SU-DHL-6 (cell line): ENCODE measurements at regions not wholly inside any gene's neighbourhood (a gene's known extent, or its start where the extent isn't known, plus 50 kb on each side); places are given as distances from the start of the nearest gene placed in this dataset.

Experiments used
- H2AFZ ChIP-seq: fragments of 200-600 bp; sonication (generic); 2 replicates; pipeline ENCODE4 v1.6.1; 2014; ENCODE audit warnings: low read depth, mild to moderate bottlenecking, moderate library complexity, mixed read lengths, antibody characterized with exemption, low read length; ENCODE audit not compliant: severe bottlenecking
- H3F3A ChIP-seq: fragments of 200-600 bp; shearing (Covaris generic); 2 replicates; pipeline ENCODE4 v1.6.0; 2016; ENCODE audit warnings: antibody characterized with exemption, mild to moderate bottlenecking; ENCODE audit not compliant: insufficient read depth
- H3K27ac ChIP-seq: fragments of 200-600 bp; sonication (generic); 2 replicates; pipeline ENCODE4 v1.5.1; 2016; ENCODE audit warnings: low read depth, mild to moderate bottlenecking, low read length, moderate library complexity, mixed read lengths
- H3K27me3 ChIP-seq: fragments of 200-600 bp; sonication (generic), shearing (Covaris generic); 2 replicates; pipeline ENCODE4 v1.6.0; 2014; ENCODE audit warnings: mild to moderate bottlenecking, low read length
- H3K36me3 ChIP-seq: fragments of 200-600 bp; sonication (generic); 2 replicates; pipeline ENCODE4 v1.6.1; 2014; ENCODE audit warnings: mild to moderate bottlenecking, low read length, mixed read lengths
- H3K4me2 ChIP-seq: fragments of 300-600, 200-600 bp; shearing (Covaris generic), sonication (generic); 2 replicates; pipeline ENCODE4 v1.6.0; 2014; ENCODE audit warnings: low read length, low read depth, mild to moderate bottlenecking; ENCODE audit not compliant: poor library complexity, severe bottlenecking
- H3K4me3 ChIP-seq: fragments of 200-600 bp; sonication (generic); 2 replicates; pipeline ENCODE4 v1.5.1; 2014; ENCODE audit warnings: antibody characterized with exemption, low read length, mild to moderate bottlenecking, mixed read lengths; ENCODE audit not compliant: insufficient read depth, poor library complexity, severe bottlenecking
- H3K79me2 ChIP-seq: fragments of 200-600 bp; sonication (generic); 2 replicates; pipeline ENCODE4 v1.6.1; 2014; ENCODE audit warnings: mild to moderate bottlenecking, low read length, moderate library complexity; ENCODE audit not compliant: insufficient read depth
- H3K9ac ChIP-seq: fragments of 200-600 bp; sonication (generic); 2 replicates; pipeline ENCODE4 v1.7.0; 2014; ENCODE audit warnings: mild to moderate bottlenecking, low read length
- H3K9me2 ChIP-seq: fragments of 200-600 bp; sonication (generic); replicated peaks from 2 replicates; pipeline ENCODE4 v1.6.1; 2014; ENCODE audit warnings: low read length; ENCODE audit not compliant: insufficient read depth
- H3K9me3 ChIP-seq: fragments of 200-600 bp; sonication (generic); 2 replicates; pipeline ENCODE4 v1.6.1; 2014; ENCODE audit warnings: low read length, mixed read lengths; ENCODE audit not compliant: insufficient read depth
- H4K20me1 ChIP-seq: fragments of 200-600 bp; sonication (generic); 2 replicates; pipeline ENCODE4 v1.6.1; 2014; ENCODE audit warnings: low read depth, mild to moderate bottlenecking, antibody characterized with exemption, low read length, moderate library complexity, mixed read lengths
- EZH2phosphoT487 ChIP-seq: fragments of 200-600 bp; sonication (generic), shearing (Covaris generic); conservative IDR thresholded peaks from 2 replicates; pipeline ENCODE4 v1.6.1; 2018; ENCODE audit warnings: mild to moderate bottlenecking, antibody characterized with exemption, low read length, moderate library complexity, mixed read lengths
- TF ChIP-seq, protein P1 (sequence below): fragments of 200-600 bp; sonication (generic); IDR thresholded peaks from one replicate; pipeline ENCODE4 v1.5.1; 2017; ENCODE audit warnings: antibody characterized with exemption, mild to moderate bottlenecking, low read length, moderate library complexity; ENCODE audit not compliant: insufficient read depth, poor library complexity, severe bottlenecking

- Histone ChIP-seq H3F3A (no peaks in the 10 kb centered on the region), H2AFZ (no peak overlapping the region), H3K4me3 (no peak overlapping the region), H3K27me3 (no peaks in the 10 kb centered on the region), H3K9me2 (no peaks in the 10 kb centered on the region), H3K9me3 (no peaks in the 10 kb centered on the region), H3K9ac (no peak overlapping the region), H3K27ac (no peak overlapping the region), H3K79me2 (no peaks in the 10 kb centered on the region), H4K20me1 (no peaks in the 10 kb centered on the region), H3K4me2 (no peak overlapping the region), H3K36me3 (no peaks in the 10 kb centered on the region)
- TF ChIP-seq, protein P1, sequence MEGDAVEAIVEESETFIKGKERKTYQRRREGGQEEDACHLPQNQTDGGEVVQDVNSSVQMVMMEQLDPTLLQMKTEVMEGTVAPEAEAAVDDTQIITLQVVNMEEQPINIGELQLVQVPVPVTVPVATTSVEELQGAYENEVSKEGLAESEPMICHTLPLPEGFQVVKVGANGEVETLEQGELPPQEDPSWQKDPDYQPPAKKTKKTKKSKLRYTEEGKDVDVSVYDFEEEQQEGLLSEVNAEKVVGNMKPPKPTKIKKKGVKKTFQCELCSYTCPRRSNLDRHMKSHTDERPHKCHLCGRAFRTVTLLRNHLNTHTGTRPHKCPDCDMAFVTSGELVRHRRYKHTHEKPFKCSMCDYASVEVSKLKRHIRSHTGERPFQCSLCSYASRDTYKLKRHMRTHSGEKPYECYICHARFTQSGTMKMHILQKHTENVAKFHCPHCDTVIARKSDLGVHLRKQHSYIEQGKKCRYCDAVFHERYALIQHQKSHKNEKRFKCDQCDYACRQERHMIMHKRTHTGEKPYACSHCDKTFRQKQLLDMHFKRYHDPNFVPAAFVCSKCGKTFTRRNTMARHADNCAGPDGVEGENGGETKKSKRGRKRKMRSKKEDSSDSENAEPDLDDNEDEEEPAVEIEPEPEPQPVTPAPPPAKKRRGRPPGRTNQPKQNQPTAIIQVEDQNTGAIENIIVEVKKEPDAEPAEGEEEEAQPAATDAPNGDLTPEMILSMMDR, result no peak
- no peak for TF ChIP-seq EZH2phosphoT487
These were observed 252.4 kb downstream of the GRB14 start for GRCh38 chr2:164368896-164369295.

- no peaks in the 10 kb centered on the region for H3K36me3 ChIP-seq
- H3K27me3 ChIP-seq, result no peaks in the 10 kb centered on the region
- no peak overlapping the region for H2AFZ ChIP-seq
- no peaks in the 10 kb centered on the region for H3K79me2 ChIP-seq
- TF ChIP-seq EZH2phosphoT487, result no peak
- TF ChIP-seq, protein P1, result no peak
- H3K4me2 ChIP-seq, result no peak overlapping the region
- H3F3A ChIP-seq, result no peaks in the 10 kb centered on the region
- no peaks in the 10 kb centered on the region for H4K20me1 ChIP-seq
- no peaks in the 10 kb centered on the region for H3K9me2 ChIP-seq
- H3K27ac ChIP-seq, result no peak overlapping the region
- H3K9ac ChIP-seq, result no peak overlapping the region
- H3K9me3 ChIP-seq, result no peaks in the 10 kb centered on the region
- H3K4me3 ChIP-seq, result no peak overlapping the region
These were observed 257.6 kb downstream of the GRB14 start for GRCh38 chr2:164363646-164364045.

DNA sequence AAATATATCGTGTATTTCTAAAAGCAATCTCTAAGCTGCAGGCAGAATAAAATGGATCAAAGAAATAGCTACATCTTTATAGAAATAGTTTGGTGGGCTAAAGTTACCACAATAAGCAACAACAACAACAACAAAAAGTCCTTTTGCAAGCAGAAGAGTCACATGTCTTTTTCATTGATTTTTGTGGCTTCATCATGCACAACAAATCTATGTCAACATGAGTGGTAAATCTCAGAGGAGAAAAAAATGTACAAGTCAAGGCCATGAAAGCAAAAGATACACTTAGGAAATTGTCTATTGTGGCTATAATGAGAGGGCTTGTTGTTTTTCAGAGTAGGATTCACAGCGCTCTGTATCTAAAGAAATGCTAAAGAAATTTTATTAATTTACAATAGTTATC lies 269.7 kb downstream of the GRB14 start:
- H3F3A ChIP-seq, result no peaks in the 10 kb centered on the region
- H2AFZ ChIP-seq, result no peak overlapping the region
- H3K79me2 ChIP-seq, result no peaks in the 10 kb centered on the region
- H3K9me2 ChIP-seq, result no peaks in the 10 kb centered on the region
- no peaks in the 10 kb centered on the region for H3K36me3 ChIP-seq
- H3K4me2 ChIP-seq, result no peak overlapping the region
- no peaks in the 10 kb centered on the region for H4K20me1 ChIP-seq
- no peak overlapping the region for H3K4me3 ChIP-seq
- no peak for TF ChIP-seq EZH2phosphoT487
- TF ChIP-seq, protein P1, result no peak
- H3K9me3 ChIP-seq, result no peaks in the 10 kb centered on the region
- no peaks in the 10 kb centered on the region for H3K27me3 ChIP-seq
- no peak overlapping the region for H3K27ac ChIP-seq
- H3K9ac ChIP-seq, result no peak overlapping the region
